HepG2 (cell line): ENCODE measurements at regions not wholly inside any gene's neighbourhood (a gene's known extent, or its start where the extent isn't known, plus 50 kb on each side); places are given as distances from the start of the nearest gene placed in this dataset.

Source experiments
- ATAC-seq: fragments of 200-7000 bp; cut with Tn5 transposase; 3 replicates; pipeline ENCODE4 v1.9.1; 2020; ENCODE audit warnings: mild to moderate bottlenecking, moderate library complexity
- BruUV-seq: library from RNA; stranded (reverse); fragments of 400-500 nt; replicated peaks from 2 replicates; lab custom pipeline; 2021; lab: Mats Ljungman, UMichigan
- CTCF ChIA-PET: fragments of 300-600 bp; formaldehyde crosslinking; extraction: SDS; loops from one replicate; lab custom pipeline; 2021; ENCODE audit warnings: low total read pairs, inconsistent platforms, low intra/inter-chr PET ratio; lab: Yijun Ruan, JAX
- POLR2A ChIA-PET: fragments of 350-600 bp; sonication (Branson Sonifier 250); formaldehyde crosslinking; loops from one replicate; lab custom pipeline; 2020; ENCODE audit warnings: antibody characterized with exemption, inconsistent platforms; lab: Yijun Ruan, JAX
- DNase-seq: peaks from one replicate; pipeline ENCODE4 v3.0.0-alpha.2; 2015; ENCODE audit warnings: low spot score
- FAIRE-seq: peaks from 3 replicates; lab custom pipeline; 2011; peaks lifted over from hg19 to GRCh38; lab: Jason Lieb, UNC
- H2AFZ ChIP-seq: one replicate; pipeline ENCODE4 v1.6.1; 2011; ENCODE audit warnings: low read length, inconsistent platforms
- H3K27ac ChIP-seq: fragments of 300-600 bp; 3 replicates; pipeline ENCODE4 v1.8.0; 2011; ENCODE audit warnings: mixed run types, mild to moderate bottlenecking, mixed read lengths, low read length, inconsistent platforms; ENCODE audit not compliant: insufficient read depth; ENCODE audit errors: extremely low read length
- H3K27me3 ChIP-seq, 2 experiments: fragments of 200-600 bp in 1 of 2; 2 replicates in 1 of 2; 3 replicates in 1 of 2; pipeline versions ENCODE4 v1.6.0 to v1.8.0; 2011; ENCODE audit warnings: low read length in 2 of 2, mild to moderate bottlenecking in 2 of 2, moderate library complexity in 2 of 2, inconsistent platforms in 1 of 2; ENCODE audit not compliant: insufficient read depth in 2 of 2, control insufficient read depth in 1 of 2
- H3K36me3 ChIP-seq, 2 experiments: fragments of 200-600 bp in 1 of 2; replicated peaks in 1 of 2; 2 replicates in 1 of 2; 3 replicates in 1 of 2; pipeline versions ENCODE4 v1.5.1 to v1.8.0; 2011; ENCODE audit warnings: low read length in 2 of 2, inconsistent platforms in 1 of 2; ENCODE audit not compliant: insufficient read depth in 2 of 2, control insufficient read depth in 1 of 2
- H3K4me1 ChIP-seq: 2 replicates; pipeline ENCODE4 v1.5.1; 2012; ENCODE audit warnings: low read length, inconsistent platforms; ENCODE audit not compliant: insufficient read depth
- H3K4me2 ChIP-seq: 2 replicates; pipeline ENCODE4 v1.6.0; 2011; ENCODE audit warnings: low read depth, low read length, inconsistent platforms
- H3K4me3 ChIP-seq, 3 experiments: fragments of 200-600 bp in 1 of 3; sonication (generic), shearing (Covaris generic) in 1 of 3; replicated peaks in 1 of 3; 2 replicates each; pipeline ENCODE4 v1.5.1; 2011 to 2016; ENCODE audit warnings: low read length in 3 of 3, inconsistent platforms in 2 of 3, low read depth in 2 of 3, mild to moderate bottlenecking in 2 of 3, control low read depth in 1 of 3, mixed read lengths in 1 of 3; ENCODE audit not compliant: insufficient read depth in 1 of 3
- H3K79me2 ChIP-seq: one replicate; pipeline ENCODE4 v1.6.1; 2011; ENCODE audit warnings: low read length, inconsistent platforms; ENCODE audit not compliant: insufficient read depth
- H3K9ac ChIP-seq: 2 replicates; pipeline ENCODE4 v1.6.0; 2011; ENCODE audit warnings: mild to moderate bottlenecking, low read depth, low read length, inconsistent platforms; ENCODE audit not compliant: insufficient read depth
- H3K9me3 ChIP-seq: 2 replicates; pipeline ENCODE4 v1.5.1; 2012; ENCODE audit warnings: mild to moderate bottlenecking, low read length
- H4K20me1 ChIP-seq: 2 replicates; pipeline ENCODE4 v1.6.0; 2011; ENCODE audit warnings: inconsistent platforms, mild to moderate bottlenecking, low read length, moderate library complexity; ENCODE audit not compliant: insufficient read depth
- CENPX ChIP-seq: sonication (generic); formaldehyde crosslinking; IDR thresholded peaks from 2 replicates; pipeline ENCODE4 v1.9.0; 2021; ENCODE audit warnings: mild to moderate bottlenecking, missing genetic modification reagents, moderate library complexity
- FOXK2 ChIP-seq: fragments of 450-650 bp; IDR thresholded peaks from 2 replicates; pipeline ENCODE4 v1.6.1; 2016
- HDAC6 ChIP-seq: fragments of 200-600 bp; sonication (generic); IDR thresholded peaks from 2 replicates; pipeline ENCODE4 v1.7.0; 2017; ENCODE audit warnings: mild to moderate bottlenecking, antibody characterized with exemption, low read length, low read depth
- HNF4A ChIP-seq: sonication (generic); formaldehyde crosslinking; IDR thresholded peaks from 2 replicates; pipeline ENCODE4 v1.4.0; 2020; ENCODE audit warnings: missing genetic modification reagents
- HNRNPH1 ChIP-seq: fragments of 200-400 bp; formaldehyde crosslinking; optimal IDR thresholded peaks from 2 replicates; pipeline ENCODE3; 2017; ENCODE audit warnings: mild to moderate bottlenecking, low read depth, low read length
- SATB2 ChIP-seq: sonication (generic); formaldehyde crosslinking; IDR thresholded peaks from 2 replicates; pipeline ENCODE4 v1.5.0; 2020; ENCODE audit warnings: missing genetic modification reagents
- TBX3 ChIP-seq: fragments of 450-650 bp; IDR thresholded peaks from 2 replicates; pipeline ENCODE4 v1.6.1; 2017; ENCODE audit warnings: antibody characterized with exemption, mild to moderate bottlenecking, inconsistent platforms, borderline replicate concordance
- ZMYM3 ChIP-seq: sonication (generic); formaldehyde crosslinking; IDR thresholded peaks from 2 replicates; pipeline ENCODE4 v1.5.1; 2020; ENCODE audit warnings: mild to moderate bottlenecking, missing genetic modification reagents
- ZNF484 ChIP-seq: sonication (generic); formaldehyde crosslinking; IDR thresholded peaks from 2 replicates; pipeline ENCODE4 v1.5.1; 2020; ENCODE audit warnings: mild to moderate bottlenecking, low read depth, missing genetic modification reagents, borderline replicate concordance
- WGBS: methylation state at CpG from one replicate; pipeline ENCODE4 v1.1.6; 2017; ENCODE audit warnings: low lambda C conversion rate; 5-methylcytosine and 5-hydroxymethylcytosine counted together
- in situ Hi-C: cut with HindIII; loops from 2 replicates; pipeline ENCODE4 v1.10.0; 2017; ENCODE audit warnings: low pct_unique_long_range_greater_than_20kb; ENCODE audit not compliant: extremely low pct_ligation_motif_present
- intact Hi-C: fragments of 100-400 bp; cut with micrococcal nuclease; formaldehyde crosslinking; loops from one replicate; pipeline ENCODE4 v1.10.0; 2022; ENCODE audit not compliant: unreplicated experiment
- TF ChIP-seq, protein P1 (sequence below): sonication (generic); formaldehyde crosslinking; IDR thresholded peaks from 2 replicates; pipeline ENCODE4 v1.9.0; 2021; ENCODE audit warnings: missing genetic modification reagents, mild to moderate bottlenecking, borderline replicate concordance
- TF ChIP-seq, protein P2 (sequence below): sonication (generic); formaldehyde crosslinking; IDR thresholded peaks from 2 replicates; pipeline ENCODE4 v1.4.0; 2020; ENCODE audit warnings: missing genetic modification reagents
- TF ChIP-seq, protein P3 (sequence below): sonication (generic); formaldehyde crosslinking; IDR thresholded peaks from 2 replicates; pipeline ENCODE4 v1.4.0; 2020; ENCODE audit warnings: low read depth, mild to moderate bottlenecking, missing genetic modification reagents

DNA sequence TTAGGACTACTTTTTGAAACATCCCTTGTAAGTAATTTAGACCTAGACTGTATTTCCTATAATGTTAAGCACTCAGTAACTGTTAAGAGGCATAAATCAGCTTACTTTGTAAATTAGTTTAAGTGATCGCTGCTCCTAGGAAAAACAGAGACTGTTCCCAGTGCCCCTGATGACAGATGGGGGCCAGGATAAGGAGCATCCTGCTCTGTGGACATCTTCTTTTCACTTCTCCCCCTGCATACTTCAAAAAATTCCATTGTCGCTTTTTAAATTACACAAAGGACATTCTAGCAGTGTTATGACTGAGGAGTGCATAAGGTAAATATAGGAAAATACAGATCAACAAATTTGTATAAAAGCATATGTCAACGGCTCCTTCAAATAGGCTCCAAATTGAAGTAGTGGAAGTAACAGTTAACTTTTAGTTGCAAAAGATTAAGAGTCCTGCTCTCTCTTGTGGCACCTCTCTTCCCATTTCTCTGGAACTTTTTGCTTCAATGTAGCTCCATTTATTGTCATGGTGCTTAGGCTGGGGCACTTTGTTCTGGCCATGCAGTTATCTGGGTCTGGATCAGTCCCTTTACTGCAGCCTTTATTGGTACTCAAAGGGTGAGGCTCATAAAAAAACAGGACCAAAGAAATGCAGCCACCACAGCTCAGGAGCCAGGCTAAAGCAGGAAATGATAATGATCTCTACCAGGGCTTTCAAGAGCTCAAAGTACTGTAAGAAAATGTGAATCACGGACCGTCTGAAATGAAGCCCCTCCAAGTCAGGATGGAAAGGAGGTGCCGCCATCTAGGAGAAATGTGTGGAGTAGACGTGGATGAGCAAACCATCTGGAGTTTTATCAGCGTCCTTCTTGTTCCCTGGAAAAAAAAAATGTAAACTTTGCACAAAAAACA lies 162.1 kb upstream of the ZNF516 start:
- in situ Hi-C loops (no loop called here), intact Hi-C loops (loop anchor here (5.0 kb wide), 1 partner anchor 990 kb away; no protein-coding TSS in a partner anchor)
- Histone ChIP-seq H3K79me2 (no peaks in the 10 kb centered on the region), H2AFZ (no peak overlapping the region), H3K4me2 (no peak overlapping the region), H3K36me3 (no peaks in the 10 kb centered on the region), H3K27ac (no peak overlapping the region), H3K4me1 (no peaks in the 10 kb centered on the region), H3K9ac (no peak overlapping the region), H4K20me1 (no peaks in the 10 kb centered on the region), H3K27me3 (peaks cover 2 to 27% of the 10 kb centered on the region in 2 experiments; a peak in 3 of 5 replicates), H3K4me3 (no peak overlapping the region), H3K9me3 (no peaks in the 10 kb centered on the region)
- ATAC-seq (no peak), FAIRE-seq (no peak), DNase-seq (no peak)
- TF ChIP-seq FOXK2, result no peak
- no peak for TF ChIP-seq ZNF484 (CRISPR knock-in tag)
- no peak for TF ChIP-seq TBX3
- TF ChIP-seq HDAC6, result no peak
- TF ChIP-seq, protein P1, sequence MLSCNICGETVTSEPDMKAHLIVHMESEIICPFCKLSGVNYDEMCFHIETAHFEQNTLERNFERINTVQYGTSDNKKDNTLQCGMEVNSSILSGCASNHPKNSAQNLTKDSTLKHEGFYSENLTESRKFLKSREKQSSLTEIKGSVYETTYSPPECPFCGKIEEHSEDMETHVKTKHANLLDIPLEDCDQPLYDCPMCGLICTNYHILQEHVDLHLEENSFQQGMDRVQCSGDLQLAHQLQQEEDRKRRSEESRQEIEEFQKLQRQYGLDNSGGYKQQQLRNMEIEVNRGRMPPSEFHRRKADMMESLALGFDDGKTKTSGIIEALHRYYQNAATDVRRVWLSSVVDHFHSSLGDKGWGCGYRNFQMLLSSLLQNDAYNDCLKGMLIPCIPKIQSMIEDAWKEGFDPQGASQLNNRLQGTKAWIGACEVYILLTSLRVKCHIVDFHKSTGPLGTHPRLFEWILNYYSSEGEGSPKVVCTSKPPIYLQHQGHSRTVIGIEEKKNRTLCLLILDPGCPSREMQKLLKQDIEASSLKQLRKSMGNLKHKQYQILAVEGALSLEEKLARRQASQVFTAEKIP (CRISPR knock-in tag), result no peak
- TF ChIP-seq SATB2 (CRISPR knock-in tag), result no peak
- no peak for TF ChIP-seq ZMYM3 (CRISPR knock-in tag)
- TF ChIP-seq HNF4A (CRISPR knock-in tag), result no peak
- TF ChIP-seq, protein P2, sequence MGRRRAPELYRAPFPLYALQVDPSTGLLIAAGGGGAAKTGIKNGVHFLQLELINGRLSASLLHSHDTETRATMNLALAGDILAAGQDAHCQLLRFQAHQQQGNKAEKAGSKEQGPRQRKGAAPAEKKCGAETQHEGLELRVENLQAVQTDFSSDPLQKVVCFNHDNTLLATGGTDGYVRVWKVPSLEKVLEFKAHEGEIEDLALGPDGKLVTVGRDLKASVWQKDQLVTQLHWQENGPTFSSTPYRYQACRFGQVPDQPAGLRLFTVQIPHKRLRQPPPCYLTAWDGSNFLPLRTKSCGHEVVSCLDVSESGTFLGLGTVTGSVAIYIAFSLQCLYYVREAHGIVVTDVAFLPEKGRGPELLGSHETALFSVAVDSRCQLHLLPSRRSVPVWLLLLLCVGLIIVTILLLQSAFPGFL (CRISPR knock-in tag), result no peak
- TF ChIP-seq HNRNPH1, result no peak
- TF ChIP-seq, protein P3, sequence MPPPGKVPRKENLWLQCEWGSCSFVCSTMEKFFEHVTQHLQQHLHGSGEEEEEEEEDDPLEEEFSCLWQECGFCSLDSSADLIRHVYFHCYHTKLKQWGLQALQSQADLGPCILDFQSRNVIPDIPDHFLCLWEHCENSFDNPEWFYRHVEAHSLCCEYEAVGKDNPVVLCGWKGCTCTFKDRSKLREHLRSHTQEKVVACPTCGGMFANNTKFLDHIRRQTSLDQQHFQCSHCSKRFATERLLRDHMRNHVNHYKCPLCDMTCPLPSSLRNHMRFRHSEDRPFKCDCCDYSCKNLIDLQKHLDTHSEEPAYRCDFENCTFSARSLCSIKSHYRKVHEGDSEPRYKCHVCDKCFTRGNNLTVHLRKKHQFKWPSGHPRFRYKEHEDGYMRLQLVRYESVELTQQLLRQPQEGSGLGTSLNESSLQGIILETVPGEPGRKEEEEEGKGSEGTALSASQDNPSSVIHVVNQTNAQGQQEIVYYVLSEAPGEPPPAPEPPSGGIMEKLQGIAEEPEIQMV (CRISPR knock-in tag), result no peak
- TF ChIP-seq CENPX (CRISPR knock-in tag), result no peak
- ChIA-PET POLR2A (no interaction called here), CTCF (no interaction called here)
- 19% methylated on average over 8 of the region's 8 CpGs for WGBS
- BruUV-seq, result no TSS peak
